Cardiac muscle cell (in vitro differentiated cells and primary cell): ENCODE measurements at regions not wholly inside any gene's neighbourhood (a gene's known extent, or its start where the extent isn't known, plus 50 kb on each side); places are given as distances from the start of the nearest gene placed in this dataset.

Experiments
- DNase-seq, 2 donors: peaks; one replicate each; pipeline versions ENCODE4 v3.0.0 to v3.0.0-alpha.2; 2010 to 2017; ENCODE audit warnings: low read depth in 1 of 2, low spot score in 1 of 2
- H3K27ac ChIP-seq: fragments of 200-600 bp; sonication (generic); 2 replicates; pipeline ENCODE4 v1.5.1; 2016
- H3K27me3 ChIP-seq: fragments of 200-600 bp; sonication (generic); 2 replicates; pipeline ENCODE4 v1.6.0; 2016; ENCODE audit warnings: control low read depth
- H3K36me3 ChIP-seq: fragments of 200-600 bp; sonication (generic); 2 replicates; pipeline ENCODE4 v1.5.1; 2016; ENCODE audit warnings: control low read depth
- H3K4me1 ChIP-seq: fragments of 200-600 bp; sonication (generic); 2 replicates; pipeline ENCODE4 v1.8.1; 2017; ENCODE audit warnings: low read depth, mild to moderate bottlenecking, mixed run types
- H3K4me3 ChIP-seq: fragments of 200-600 bp; sonication (generic); 2 replicates; pipeline ENCODE4 v1.5.1; 2016; ENCODE audit warnings: mild to moderate bottlenecking
- H3K9me3 ChIP-seq: fragments of 200-600 bp; sonication (generic); 2 replicates; pipeline ENCODE4 v1.5.1; 2017; ENCODE audit warnings: low read depth, mild to moderate bottlenecking, control low read depth
- CTCF ChIP-seq: IDR thresholded peaks from 2 replicates; pipeline ENCODE4 v1.5.1; 2012; ENCODE audit warnings: low read depth, mild to moderate bottlenecking, low read length

DNA sequence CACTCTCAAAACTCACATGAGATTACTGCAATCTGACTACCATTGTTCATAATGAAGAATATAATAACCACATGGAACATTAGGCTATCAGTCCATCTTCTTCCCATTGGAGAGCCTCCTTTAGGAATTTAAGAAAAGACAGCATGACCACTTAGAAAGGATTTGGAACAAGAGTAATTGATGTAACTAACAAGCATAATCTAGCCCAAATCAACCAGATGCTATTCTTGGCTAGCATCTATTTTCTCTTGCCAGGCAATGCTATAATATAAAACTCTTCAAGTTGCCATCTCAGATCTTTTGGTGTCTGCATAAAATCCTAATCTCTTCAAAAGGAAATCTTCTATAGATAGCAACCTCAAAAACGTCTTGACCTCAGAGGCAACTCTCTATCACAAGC, 152.0 kb upstream of the REG3G start:
- Histone ChIP-seq H3K4me3 (no peak overlapping the region), H3K27ac (no peak overlapping the region), H3K27me3 (no peaks in the 10 kb centered on the region), H3K9me3 (no peaks in the 10 kb centered on the region), H3K4me1 (no peaks in the 10 kb centered on the region), H3K36me3 (no peaks in the 10 kb centered on the region)
- TF ChIP-seq CTCF = no peak
- DNase-seq = no peak

GRCh38 chr2:78876316-78876688, 149.2 kb upstream of the REG3G start:
- TF ChIP-seq CTCF = no peak
- Histone ChIP-seq H3K9me3 (no peaks in the 10 kb centered on the region), H3K27me3 (no peaks in the 10 kb centered on the region), H3K27ac (no peak overlapping the region), H3K36me3 (no peaks in the 10 kb centered on the region), H3K4me3 (no peak overlapping the region), H3K4me1 (no peaks in the 10 kb centered on the region)
- DNase-seq = no peak

GRCh38 chr2:78887446-78887845, 138.1 kb upstream of the REG3G start:
- TF ChIP-seq CTCF = no peak
- Histone ChIP-seq H3K36me3 (no peaks in the 10 kb centered on the region), H3K27me3 (no peaks in the 10 kb centered on the region), H3K4me1 (no peaks in the 10 kb centered on the region), H3K9me3 (no peaks in the 10 kb centered on the region), H3K4me3 (no peak overlapping the region), H3K27ac (no peak overlapping the region)
- no peak for DNase-seq

DNA sequence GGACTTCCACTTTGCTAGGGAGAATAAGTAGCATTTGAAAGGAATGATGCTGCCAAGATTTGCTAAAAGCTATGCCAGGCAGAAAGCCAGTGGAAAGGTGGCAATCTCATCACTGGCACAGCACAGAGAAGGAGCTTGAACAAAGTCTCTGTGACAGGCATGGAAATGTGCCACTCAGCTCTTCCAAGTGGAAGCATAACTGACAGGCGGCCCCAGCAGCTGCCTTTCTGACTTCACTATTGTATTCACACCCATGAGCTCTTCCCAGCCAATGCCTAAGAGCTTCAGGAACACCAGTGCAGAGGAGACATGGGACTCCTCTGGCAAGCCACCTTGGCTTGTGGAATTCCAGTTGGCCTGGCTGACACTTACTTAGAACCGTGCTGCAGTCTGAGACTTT, 134.6 kb upstream of the REG3G start:
- H3K9me3 ChIP-seq = no peaks in the 10 kb centered on the region
- DNase-seq = no peak
- H3K27me3 ChIP-seq = no peaks in the 10 kb centered on the region
- no peak for TF ChIP-seq CTCF
- no peaks in the 10 kb centered on the region for H3K4me1 ChIP-seq
- H3K27ac ChIP-seq = no peak overlapping the region
- no peak overlapping the region for H3K4me3 ChIP-seq
- H3K36me3 ChIP-seq = no peaks in the 10 kb centered on the region

- Histone ChIP-seq H3K9me3 (no peaks in the 10 kb centered on the region), H3K36me3 (no peaks in the 10 kb centered on the region), H3K4me1 (no peaks in the 10 kb centered on the region), H3K27ac (no peak overlapping the region), H3K27me3 (no peaks in the 10 kb centered on the region), H3K4me3 (no peak overlapping the region)
- no peak for TF ChIP-seq CTCF
- DNase-seq = no peak
These were observed 133.2 kb upstream of the REG3G start for GRCh38 chr2:78892295-78892694.

DNA sequence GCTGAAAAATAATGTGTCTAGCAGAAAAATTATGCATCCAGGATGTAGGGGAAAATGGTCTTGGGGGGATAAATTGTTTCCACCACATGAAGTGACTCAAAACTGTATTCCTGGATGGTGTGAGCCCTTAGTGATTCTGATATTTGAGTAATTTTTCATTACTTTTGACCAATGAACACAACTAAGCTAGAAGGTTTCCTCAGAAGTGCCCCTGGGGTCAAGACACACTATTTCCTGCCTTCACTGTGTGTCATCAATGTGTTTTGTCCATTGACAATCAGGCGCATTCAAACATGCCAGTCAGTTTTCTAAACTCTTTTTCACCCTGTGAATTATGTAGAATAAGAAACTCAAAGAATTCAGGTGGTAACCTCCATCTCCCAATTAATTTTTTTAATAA, 130.5 kb upstream of the REG3G start:
- Histone ChIP-seq H3K27ac (no peak overlapping the region), H3K27me3 (no peaks in the 10 kb centered on the region), H3K4me3 (no peak overlapping the region), H3K36me3 (no peaks in the 10 kb centered on the region), H3K4me1 (no peaks in the 10 kb centered on the region), H3K9me3 (no peaks in the 10 kb centered on the region)
- no peak for TF ChIP-seq CTCF
- no peak for DNase-seq
